Stimulated activated naive CD8-positive, alpha-beta T cell treated with anti-CD3 and anti-CD28 coated beads, Interleukin-15, amount 100 ng/mL, for 72 hours (primary cell): ENCODE measurements at regions not wholly inside any gene's neighbourhood (a gene's known extent, or its start where the extent isn't known, plus 50 kb on each side); places are given as distances from the start of the nearest gene placed in this dataset.

Experiments used
- ATAC-seq: fragments of 150-1000 bp; cut with Tn5 transposase; 2 replicates; pipeline ENCODE4 v1.10.0; 2021; ENCODE audit warnings: mild to moderate bottlenecking, moderate library complexity
- DNase-seq, 2 donors: peaks; one replicate each; pipeline ENCODE4 v3.0.0; 2021 to 2022
- H3K27ac Mint-ChIP-seq, 2 donors: one replicate each; pipeline ENCODE4 v1.8.0; 2022; ENCODE audit warnings: mild to moderate bottlenecking in 2 of 2, mixed read lengths in 2 of 2, moderate library complexity in 2 of 2
- H3K27me3 Mint-ChIP-seq: one replicate; pipeline ENCODE4 v1.8.0; 2022; ENCODE audit warnings: mixed read lengths
- H3K4me1 Mint-ChIP-seq: one replicate; pipeline ENCODE4 v1.8.0; 2022; ENCODE audit warnings: mild to moderate bottlenecking, mixed read lengths
- H3K4me3 Mint-ChIP-seq, 2 donors: one replicate each; pipeline ENCODE4 v1.8.0; 2022; ENCODE audit warnings: mild to moderate bottlenecking in 2 of 2, mixed read lengths in 2 of 2, moderate library complexity in 1 of 2
- H3K9me3 Mint-ChIP-seq, 2 donors: one replicate each; pipeline ENCODE4 v1.8.0; 2022; ENCODE audit warnings: mixed read lengths in 2 of 2

GRCh38 chr4:111450867-111451266 is 694.4 kb upstream of the FAM241A start:
- Mint-ChIP-seq H3K27ac (no peak overlapping the region), H3K9me3 (no peaks in the 10 kb centered on the region), H3K4me1 (no peaks in the 10 kb centered on the region), H3K27me3 (no peaks in the 10 kb centered on the region), H3K4me3 (no peak overlapping the region)
- ATAC-seq, result no peak
- DNase-seq, result no peak

GRCh38 chr4:111453216-111453615 is 692.0 kb upstream of the FAM241A start:
- Mint-ChIP-seq H3K4me3 (no peak overlapping the region), H3K9me3 (no peaks in the 10 kb centered on the region), H3K4me1 (no peaks in the 10 kb centered on the region), H3K27ac (no peak overlapping the region), H3K27me3 (no peaks in the 10 kb centered on the region)
- ATAC-seq (no peak), DNase-seq (no peak)

DNA sequence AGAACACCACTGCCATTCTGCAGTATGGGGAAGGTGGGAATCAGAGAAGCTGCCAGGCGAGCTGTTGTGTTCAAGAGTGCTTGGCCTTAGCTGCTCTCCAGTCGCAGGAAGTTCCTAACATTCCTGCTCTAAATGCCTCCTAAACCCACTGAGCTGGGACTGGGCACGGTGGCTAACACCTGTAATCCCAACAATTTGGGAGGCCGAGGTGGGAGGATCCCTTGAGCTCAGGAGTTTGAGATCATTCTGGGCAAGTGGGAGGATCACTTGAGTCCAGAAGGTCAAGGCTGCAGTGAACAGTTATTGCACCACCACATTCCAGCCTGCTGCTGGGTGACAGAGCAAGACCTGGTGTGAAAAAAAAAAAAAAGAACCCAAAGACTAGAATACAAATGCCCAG is 690.3 kb upstream of the FAM241A start:
- no peaks in the 10 kb centered on the region for H3K9me3 Mint-ChIP-seq
- no peak overlapping the region for H3K4me3 Mint-ChIP-seq
- no peaks in the 10 kb centered on the region for H3K27me3 Mint-ChIP-seq
- ATAC-seq, result no peak
- no peak for DNase-seq
- H3K27ac Mint-ChIP-seq, result no peak overlapping the region
- no peaks in the 10 kb centered on the region for H3K4me1 Mint-ChIP-seq

- ATAC-seq (no peak), DNase-seq (no peak)
- no peaks in the 10 kb centered on the region for H3K27me3 Mint-ChIP-seq
- no peak overlapping the region for H3K4me3 Mint-ChIP-seq
- no peak overlapping the region for H3K27ac Mint-ChIP-seq
- H3K9me3 Mint-ChIP-seq, result peaks cover 5 to 10% of the 10 kb centered on the region in 2 donors
- H3K4me1 Mint-ChIP-seq, result no peaks in the 10 kb centered on the region
Measured at GRCh38 chr4:111464251-111465045, 680.8 kb upstream of the FAM241A start.

- Mint-ChIP-seq H3K4me1 (no peaks in the 10 kb centered on the region), H3K9me3 (peaks cover 5 to 10% of the 10 kb centered on the region in 2 donors), H3K4me3 (no peak overlapping the region), H3K27me3 (no peaks in the 10 kb centered on the region), H3K27ac (no peak overlapping the region)
- ATAC-seq (no peak), DNase-seq (no peak)
Measured at GRCh38 chr4:111466811-111467604, 678.2 kb upstream of the FAM241A start.

DNA sequence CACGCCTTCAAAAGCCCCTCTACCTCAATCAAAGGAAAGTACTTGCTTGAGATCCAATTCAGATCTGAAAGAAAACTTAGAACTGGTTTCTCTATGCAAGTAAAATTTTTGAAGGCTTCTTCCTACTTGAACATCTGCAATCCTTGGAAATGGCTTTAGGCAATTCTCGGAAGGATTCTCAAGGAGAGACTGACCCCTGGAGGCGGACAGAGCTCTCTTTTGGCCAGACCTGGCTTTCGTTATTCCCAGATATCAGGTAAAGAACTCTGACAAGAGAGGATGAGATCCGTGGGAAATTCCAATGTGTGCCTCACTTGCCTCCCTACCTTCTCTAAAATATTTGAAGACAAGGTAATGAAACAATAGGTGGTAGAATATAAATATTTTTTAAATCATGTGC is 670.3 kb upstream of the FAM241A start:
- Mint-ChIP-seq H3K27ac (no peak overlapping the region), H3K4me3 (no peak overlapping the region), H3K9me3 (peaks cover 0 to 7% of the 10 kb centered on the region in 2 donors), H3K27me3 (no peaks in the 10 kb centered on the region), H3K4me1 (no peaks in the 10 kb centered on the region)
- DNase-seq (no peak), ATAC-seq (no peak)

DNA sequence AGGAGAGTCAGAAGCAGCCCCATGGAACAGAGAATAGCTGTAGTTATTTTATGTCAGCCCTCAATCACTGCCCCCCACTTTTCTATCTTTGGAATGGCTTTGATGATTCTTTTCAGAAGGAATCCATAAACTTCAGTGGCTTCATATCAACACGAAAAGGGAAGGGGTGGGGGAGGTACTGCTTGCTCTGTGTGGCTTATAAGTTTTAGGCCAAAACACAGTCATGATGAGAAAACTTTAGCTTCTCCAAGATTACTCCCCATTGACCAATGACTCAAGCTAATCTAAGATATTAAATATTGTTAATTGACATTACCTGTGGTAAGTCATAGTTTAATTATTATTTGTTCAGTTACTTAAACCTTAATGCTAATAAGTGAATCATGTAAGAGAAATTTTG is 669.6 kb upstream of the FAM241A start:
- Mint-ChIP-seq H3K9me3 (peaks cover 0 to 11% of the 10 kb centered on the region in 2 donors), H3K4me1 (no peaks in the 10 kb centered on the region), H3K4me3 (no peak overlapping the region), H3K27ac (no peak overlapping the region), H3K27me3 (no peaks in the 10 kb centered on the region)
- ATAC-seq, result no peak
- no peak for DNase-seq

DNA sequence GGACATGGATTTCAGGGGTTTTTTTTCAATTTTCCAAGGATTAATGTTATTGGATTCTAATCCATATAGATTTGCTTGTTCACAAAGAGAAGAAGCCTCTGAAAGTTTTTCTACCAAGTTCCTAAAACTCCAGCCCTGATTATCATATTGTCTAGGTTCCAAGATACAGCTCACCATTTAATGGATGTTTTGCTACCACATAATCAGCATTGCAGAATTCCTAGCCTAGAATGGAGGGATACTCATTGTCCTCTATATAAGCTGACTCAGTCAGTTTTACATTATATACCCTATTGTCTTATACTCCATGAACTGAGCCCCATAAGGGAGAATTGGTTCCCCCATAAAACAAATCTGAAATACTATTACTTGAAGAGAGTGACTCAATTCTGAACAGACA is 664.7 kb upstream of the FAM241A start:
- Mint-ChIP-seq H3K4me3 (no peak overlapping the region), H3K27me3 (no peaks in the 10 kb centered on the region), H3K4me1 (no peaks in the 10 kb centered on the region), H3K27ac (no peak overlapping the region), H3K9me3 (peaks cover 4 to 38% of the 10 kb centered on the region in 2 donors)
- no peak for DNase-seq
- no peak for ATAC-seq

DNA sequence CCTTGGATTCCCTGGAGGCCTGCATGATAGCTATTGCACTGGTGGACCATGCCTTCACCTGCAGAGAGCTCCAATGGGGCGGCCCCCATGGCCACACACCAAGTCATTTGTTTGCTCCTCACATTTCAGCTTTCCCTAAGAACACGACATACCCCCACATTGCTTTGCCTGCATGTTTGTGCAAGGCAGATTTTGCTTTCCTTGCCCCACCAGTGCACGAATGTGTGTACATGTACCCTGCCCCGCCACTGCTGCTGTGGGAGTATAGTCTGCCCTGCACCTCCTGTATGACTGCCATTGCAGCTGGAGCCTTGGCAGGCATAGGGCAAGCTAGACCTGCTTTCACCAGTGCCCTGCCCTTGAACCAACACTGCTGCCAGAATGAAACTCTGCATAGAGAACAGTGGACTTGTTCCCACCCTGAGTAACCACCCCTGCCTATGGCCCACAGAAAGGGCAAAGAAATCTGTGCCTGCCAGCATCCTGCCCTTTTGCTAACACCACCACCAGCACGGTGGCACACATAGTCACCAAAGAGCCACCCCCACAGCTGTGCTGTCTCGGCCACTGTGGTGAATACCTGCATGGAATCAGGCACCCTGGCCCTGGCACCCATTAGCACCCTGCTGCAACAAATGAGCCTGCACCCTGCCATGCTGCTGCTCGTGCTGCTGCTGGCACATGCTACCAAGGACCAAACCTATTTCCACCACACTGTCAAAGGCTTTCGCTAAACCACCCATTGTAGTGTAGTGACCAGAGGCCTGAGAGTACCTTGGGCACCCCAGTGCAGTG is 661.7 kb upstream of the FAM241A start:
- no peaks in the 10 kb centered on the region for H3K27me3 Mint-ChIP-seq
- no peak for DNase-seq
- H3K9me3 Mint-ChIP-seq, result peaks cover 8 to 38% of the 10 kb centered on the region in 2 donors

DNA sequence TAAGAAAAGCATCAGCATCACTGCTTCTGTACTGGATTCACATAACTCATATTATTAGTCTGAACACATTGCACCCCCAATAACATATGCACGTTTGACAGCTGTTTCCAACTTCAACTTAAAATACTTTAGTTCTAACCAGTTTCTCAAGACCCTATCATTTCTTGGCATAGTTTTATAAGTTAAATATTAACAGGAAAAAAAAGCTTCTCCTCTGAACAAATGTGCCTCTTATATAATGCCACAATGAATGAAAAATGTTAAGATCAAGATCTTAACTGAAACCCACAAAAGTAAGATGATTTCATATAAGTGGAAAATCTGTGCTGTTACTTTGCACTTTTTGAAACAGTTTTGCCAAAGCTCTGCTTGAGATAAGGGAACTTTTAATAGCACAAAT is 652.8 kb upstream of the FAM241A start:
- H3K27me3 Mint-ChIP-seq, result no peaks in the 10 kb centered on the region
- DNase-seq (no peak), ATAC-seq (no peak)
- H3K9me3 Mint-ChIP-seq, result peaks cover 0 to 7% of the 10 kb centered on the region in 2 donors
- no peaks in the 10 kb centered on the region for H3K4me1 Mint-ChIP-seq
- H3K4me3 Mint-ChIP-seq, result no peak overlapping the region
- H3K27ac Mint-ChIP-seq, result no peak overlapping the region

More for the DNA sequence above, 661.7 kb upstream of the FAM241A start:
- Mint-ChIP-seq H3K4me3 (no peak overlapping the region), H3K4me1 (no peaks in the 10 kb centered on the region), H3K27ac (no peak overlapping the region)
- ATAC-seq, result peak; percentile 35

GRCh38 chr4:111494471-111494870 is 650.8 kb upstream of the FAM241A start:
- ATAC-seq, result no peak
- Mint-ChIP-seq H3K9me3 (no peaks in the 10 kb centered on the region), H3K27ac (no peak overlapping the region), H3K4me1 (no peaks in the 10 kb centered on the region), H3K27me3 (no peaks in the 10 kb centered on the region), H3K4me3 (no peak overlapping the region)
- no peak for DNase-seq

DNA sequence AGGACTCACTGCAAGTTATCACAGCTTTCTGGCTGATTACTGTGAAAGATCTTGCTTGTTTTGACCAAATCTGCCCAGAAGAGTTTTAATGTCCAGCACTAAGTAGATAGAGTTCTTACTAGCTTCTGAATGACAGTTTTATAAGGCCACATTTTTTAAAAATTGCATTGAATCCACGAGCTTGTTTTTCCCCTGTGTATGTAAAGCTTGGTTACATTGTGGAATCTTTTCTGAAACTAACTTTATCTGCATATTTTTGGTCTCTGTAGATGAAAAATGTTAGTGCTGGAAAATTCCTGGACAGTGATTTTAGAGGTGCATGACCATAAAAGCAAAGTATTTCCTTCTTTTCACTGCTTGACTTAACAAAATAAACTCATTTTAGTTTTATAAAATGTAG is 650.3 kb upstream of the FAM241A start:
- Mint-ChIP-seq H3K9me3 (no peaks in the 10 kb centered on the region), H3K4me3 (no peak overlapping the region), H3K4me1 (no peaks in the 10 kb centered on the region), H3K27ac (no peak overlapping the region), H3K27me3 (no peaks in the 10 kb centered on the region)
- no peak for ATAC-seq
- DNase-seq, result no peak

DNA sequence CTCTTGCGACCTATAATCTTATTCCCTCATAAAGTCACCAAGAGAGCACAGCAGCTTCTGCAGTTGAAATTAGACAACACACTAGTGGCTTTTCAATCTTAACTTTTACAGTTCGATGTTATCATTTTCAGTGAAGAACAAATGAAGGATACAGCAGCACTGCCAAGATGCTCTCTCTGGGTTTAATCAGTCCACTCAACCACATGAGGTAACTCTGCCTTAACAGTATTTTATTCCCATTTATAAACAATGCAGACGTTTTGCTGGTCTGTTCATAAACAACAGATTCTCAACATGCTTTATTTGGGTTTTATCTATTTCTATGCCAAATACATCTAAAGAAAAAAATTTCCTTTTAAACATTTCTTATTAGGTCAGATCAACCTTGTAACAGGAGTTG is 646.0 kb upstream of the FAM241A start:
- H3K27me3 Mint-ChIP-seq, result no peaks in the 10 kb centered on the region
- ATAC-seq (no peak), DNase-seq (no peak)
- no peak overlapping the region for H3K4me3 Mint-ChIP-seq
- H3K27ac Mint-ChIP-seq, result no peak overlapping the region
- H3K4me1 Mint-ChIP-seq, result no peaks in the 10 kb centered on the region
- H3K9me3 Mint-ChIP-seq, result peaks cover 0 to 12% of the 10 kb centered on the region in 2 donors

DNA sequence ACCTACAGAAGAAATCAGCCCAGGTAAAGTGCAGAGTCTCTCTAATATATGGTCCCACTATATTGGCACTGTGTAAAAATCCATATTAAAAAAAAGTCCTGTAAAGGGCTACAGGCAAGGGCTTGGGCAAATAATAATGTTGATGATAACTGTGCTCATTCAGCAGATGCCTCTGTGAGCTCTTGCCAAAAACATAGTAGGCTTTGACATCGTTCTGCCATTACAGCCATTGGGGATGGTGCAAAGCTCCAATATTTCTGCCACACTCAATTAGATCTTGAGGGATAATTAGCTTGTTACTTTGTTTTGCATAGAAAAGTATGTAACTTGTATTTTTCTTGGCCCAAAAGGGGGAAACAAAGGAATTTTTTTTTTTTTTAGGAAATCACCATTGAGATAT is 645.5 kb upstream of the FAM241A start:
- no peak overlapping the region for H3K4me3 Mint-ChIP-seq
- peaks cover 0 to 12% of the 10 kb centered on the region in 2 donors for H3K9me3 Mint-ChIP-seq
- H3K27me3 Mint-ChIP-seq, result no peaks in the 10 kb centered on the region
- ATAC-seq (no peak), DNase-seq (no peak)
- H3K27ac Mint-ChIP-seq, result no peak overlapping the region
- H3K4me1 Mint-ChIP-seq, result no peaks in the 10 kb centered on the region

GRCh38 chr4:111500858-111501257 is 644.4 kb upstream of the FAM241A start:
- no peak for DNase-seq
- ATAC-seq, result no peak
- H3K9me3 Mint-ChIP-seq, result peaks cover 0 to 12% of the 10 kb centered on the region in 2 donors
- no peak overlapping the region for H3K4me3 Mint-ChIP-seq
- H3K4me1 Mint-ChIP-seq, result no peaks in the 10 kb centered on the region
- H3K27ac Mint-ChIP-seq, result no peak overlapping the region
- H3K27me3 Mint-ChIP-seq, result no peaks in the 10 kb centered on the region

- DNase-seq, result no peak
- Mint-ChIP-seq H3K4me1 (no peaks in the 10 kb centered on the region), H3K9me3 (peaks cover 0 to 12% of the 10 kb centered on the region in 2 donors), H3K4me3 (no peak overlapping the region), H3K27me3 (no peaks in the 10 kb centered on the region), H3K27ac (no peak overlapping the region)
- ATAC-seq, result no peak
Measured at GRCh38 chr4:111501946-111502345, 643.3 kb upstream of the FAM241A start.
